ENCODE measurements at regions not wholly inside any gene's neighbourhood (a gene's known extent, or its start where the extent isn't known, plus 50 kb on each side); places are given as distances from the start of the nearest gene placed in this dataset.

DNA sequence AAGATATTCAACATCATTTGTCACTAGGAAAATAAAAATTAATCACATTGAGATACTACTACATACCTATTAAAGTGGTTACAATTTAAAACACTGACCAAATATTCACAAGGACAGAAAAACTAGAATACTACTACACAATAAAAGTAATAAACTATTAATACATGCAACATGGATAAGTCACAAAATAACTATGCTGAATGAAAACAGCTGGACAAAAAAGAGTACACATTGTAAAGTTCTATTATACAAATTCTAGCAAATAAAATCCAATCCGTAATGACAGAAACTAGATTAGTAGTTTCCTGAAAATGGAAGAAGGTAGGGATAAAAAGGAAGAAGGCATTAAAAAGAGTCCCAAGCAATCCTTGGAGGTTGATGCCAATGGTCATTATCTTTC is 348.7 kb upstream of the PTBP2 start:
- TF ChIP-seq SPI1 (IDR thresholded peaks at IDR 0.05; ENCODE audit: borderline replicate concordance, low read depth) (no peak), GABPA (IDR thresholded peaks at IDR 0.05; ENCODE audit: low read depth) (no peak), POLR2AphosphoS5 (IDR thresholded peaks at IDR 0.05; ENCODE audit: low read depth) (no peak)
- TF ChIP-seq, protein P1, sequence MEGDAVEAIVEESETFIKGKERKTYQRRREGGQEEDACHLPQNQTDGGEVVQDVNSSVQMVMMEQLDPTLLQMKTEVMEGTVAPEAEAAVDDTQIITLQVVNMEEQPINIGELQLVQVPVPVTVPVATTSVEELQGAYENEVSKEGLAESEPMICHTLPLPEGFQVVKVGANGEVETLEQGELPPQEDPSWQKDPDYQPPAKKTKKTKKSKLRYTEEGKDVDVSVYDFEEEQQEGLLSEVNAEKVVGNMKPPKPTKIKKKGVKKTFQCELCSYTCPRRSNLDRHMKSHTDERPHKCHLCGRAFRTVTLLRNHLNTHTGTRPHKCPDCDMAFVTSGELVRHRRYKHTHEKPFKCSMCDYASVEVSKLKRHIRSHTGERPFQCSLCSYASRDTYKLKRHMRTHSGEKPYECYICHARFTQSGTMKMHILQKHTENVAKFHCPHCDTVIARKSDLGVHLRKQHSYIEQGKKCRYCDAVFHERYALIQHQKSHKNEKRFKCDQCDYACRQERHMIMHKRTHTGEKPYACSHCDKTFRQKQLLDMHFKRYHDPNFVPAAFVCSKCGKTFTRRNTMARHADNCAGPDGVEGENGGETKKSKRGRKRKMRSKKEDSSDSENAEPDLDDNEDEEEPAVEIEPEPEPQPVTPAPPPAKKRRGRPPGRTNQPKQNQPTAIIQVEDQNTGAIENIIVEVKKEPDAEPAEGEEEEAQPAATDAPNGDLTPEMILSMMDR (IDR thresholded peaks at IDR 0.05; ENCODE audit: insufficient read depth, low read length) = no peak
- TF ChIP-seq, protein P2, sequence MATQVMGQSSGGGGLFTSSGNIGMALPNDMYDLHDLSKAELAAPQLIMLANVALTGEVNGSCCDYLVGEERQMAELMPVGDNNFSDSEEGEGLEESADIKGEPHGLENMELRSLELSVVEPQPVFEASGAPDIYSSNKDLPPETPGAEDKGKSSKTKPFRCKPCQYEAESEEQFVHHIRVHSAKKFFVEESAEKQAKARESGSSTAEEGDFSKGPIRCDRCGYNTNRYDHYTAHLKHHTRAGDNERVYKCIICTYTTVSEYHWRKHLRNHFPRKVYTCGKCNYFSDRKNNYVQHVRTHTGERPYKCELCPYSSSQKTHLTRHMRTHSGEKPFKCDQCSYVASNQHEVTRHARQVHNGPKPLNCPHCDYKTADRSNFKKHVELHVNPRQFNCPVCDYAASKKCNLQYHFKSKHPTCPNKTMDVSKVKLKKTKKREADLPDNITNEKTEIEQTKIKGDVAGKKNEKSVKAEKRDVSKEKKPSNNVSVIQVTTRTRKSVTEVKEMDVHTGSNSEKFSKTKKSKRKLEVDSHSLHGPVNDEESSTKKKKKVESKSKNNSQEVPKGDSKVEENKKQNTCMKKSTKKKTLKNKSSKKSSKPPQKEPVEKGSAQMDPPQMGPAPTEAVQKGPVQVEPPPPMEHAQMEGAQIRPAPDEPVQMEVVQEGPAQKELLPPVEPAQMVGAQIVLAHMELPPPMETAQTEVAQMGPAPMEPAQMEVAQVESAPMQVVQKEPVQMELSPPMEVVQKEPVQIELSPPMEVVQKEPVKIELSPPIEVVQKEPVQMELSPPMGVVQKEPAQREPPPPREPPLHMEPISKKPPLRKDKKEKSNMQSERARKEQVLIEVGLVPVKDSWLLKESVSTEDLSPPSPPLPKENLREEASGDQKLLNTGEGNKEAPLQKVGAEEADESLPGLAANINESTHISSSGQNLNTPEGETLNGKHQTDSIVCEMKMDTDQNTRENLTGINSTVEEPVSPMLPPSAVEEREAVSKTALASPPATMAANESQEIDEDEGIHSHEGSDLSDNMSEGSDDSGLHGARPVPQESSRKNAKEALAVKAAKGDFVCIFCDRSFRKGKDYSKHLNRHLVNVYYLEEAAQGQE (IDR thresholded peaks at IDR 0.05; ENCODE audit: insufficient replicate concordance, low read depth) = no peak
- no peak for DNase-seq (ENCODE audit: low read depth in 1 of 2, low spot score in 1 of 2)
- no peaks in the 10 kb centered on the region for H3K27me3 ChIP-seq (ENCODE audit: insufficient read depth, poor library complexity, severe bottlenecking)

DNA sequence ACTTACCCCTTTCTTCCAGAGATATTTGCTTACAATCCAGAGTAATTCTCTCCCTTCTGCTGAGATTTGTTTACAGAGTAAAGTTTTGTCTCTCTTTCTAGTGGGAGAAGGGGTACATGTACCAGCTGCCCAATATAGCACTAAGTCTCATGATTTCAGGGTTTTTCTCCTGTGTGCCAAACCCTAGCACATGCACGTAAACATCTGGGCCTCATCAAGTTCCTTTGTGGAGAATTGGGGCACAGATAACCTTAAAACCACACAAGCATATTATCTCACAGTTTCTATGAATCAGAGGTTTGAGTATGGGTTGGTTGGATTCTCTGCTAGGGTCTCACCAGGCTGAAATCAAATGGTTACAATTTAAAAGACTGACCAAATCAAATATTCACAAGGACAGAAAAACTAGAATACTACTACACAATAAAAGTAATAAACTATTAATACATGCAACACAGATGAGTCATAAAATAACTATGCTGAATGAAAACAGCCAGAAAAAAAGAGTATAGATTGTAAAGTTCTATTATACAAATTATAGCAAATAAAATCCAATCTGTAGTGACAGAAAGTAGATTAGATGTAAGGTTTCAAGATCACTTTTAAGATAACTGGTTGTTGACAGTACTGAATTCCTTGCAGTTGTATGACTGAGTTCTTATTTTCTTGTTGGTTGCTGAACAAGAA is 347.4 kb upstream of the PTBP2 start:
- no peak for TF ChIP-seq POLR2AphosphoS5 (IDR thresholded peaks at IDR 0.05; ENCODE audit: low read depth)
- no peak for TF ChIP-seq SPI1 (IDR thresholded peaks at IDR 0.05; ENCODE audit: borderline replicate concordance, low read depth)
- TF ChIP-seq, protein P1 (IDR thresholded peaks at IDR 0.05; ENCODE audit: insufficient read depth, low read length) = no peak
- TF ChIP-seq, protein P2 (IDR thresholded peaks at IDR 0.05; ENCODE audit: insufficient replicate concordance, low read depth) = no peak
- no peak for TF ChIP-seq GABPA (IDR thresholded peaks at IDR 0.05; ENCODE audit: low read depth)
- H3K4me3 ChIP-seq (replicated peaks; ENCODE audit: insufficient read depth, low read length) = no peak overlapping the region
- no peak for DNase-seq (ENCODE audit: low read depth in 1 of 2, low spot score in 1 of 2)
- H3K27me3 ChIP-seq (ENCODE audit: insufficient read depth, poor library complexity, severe bottlenecking) = no peaks in the 10 kb centered on the region
- H3K27ac ChIP-seq (replicated peaks) = no peak overlapping the region

More for the DNA sequence above, 348.7 kb upstream of the PTBP2 start:
- H3K4me3 ChIP-seq (replicated peaks; ENCODE audit: insufficient read depth, low read length) = no peak overlapping the region
- no peak overlapping the region for H3K27ac ChIP-seq (replicated peaks)

DNA sequence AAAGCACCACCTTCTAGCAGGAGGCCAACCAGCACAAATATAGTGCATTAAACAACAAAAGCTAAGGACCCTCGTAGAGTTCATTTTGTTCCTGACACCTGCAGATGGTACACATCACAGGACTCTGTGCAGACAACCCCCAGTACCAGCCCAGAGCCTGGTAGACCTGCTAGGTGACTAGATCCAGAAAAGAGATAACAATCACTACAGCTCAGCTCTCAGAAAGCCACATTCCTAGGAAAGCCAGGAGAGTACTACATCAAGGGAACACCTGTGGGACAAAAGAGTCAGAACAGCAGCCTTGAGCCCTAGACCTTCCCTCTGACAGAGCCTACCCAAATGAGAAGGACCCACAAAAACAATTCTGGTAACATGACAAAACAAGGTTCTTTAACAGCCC is 344.7 kb upstream of the PTBP2 start:
- no peak for DNase-seq (ENCODE audit: low read depth in 1 of 2, low spot score in 1 of 2)
- Histone ChIP-seq H3K4me3 (replicated peaks; ENCODE audit: insufficient read depth, low read length) (no peak overlapping the region), H3K27me3 (ENCODE audit: insufficient read depth, poor library complexity, severe bottlenecking) (no peaks in the 10 kb centered on the region), H3K27ac (replicated peaks) (no peak overlapping the region)
- TF ChIP-seq, protein P2 (IDR thresholded peaks at IDR 0.05; ENCODE audit: insufficient replicate concordance, low read depth) = no peak
- TF ChIP-seq POLR2AphosphoS5 (IDR thresholded peaks at IDR 0.05; ENCODE audit: low read depth) (no peak), GABPA (IDR thresholded peaks at IDR 0.05; ENCODE audit: low read depth) (no peak), SPI1 (IDR thresholded peaks at IDR 0.05; ENCODE audit: borderline replicate concordance, low read depth) (no peak)
- TF ChIP-seq, protein P1 (IDR thresholded peaks at IDR 0.05; ENCODE audit: insufficient read depth, low read length) = no peak
